ENCODE measurements at regions not wholly inside any gene's neighbourhood (a gene's known extent, or its start where the extent isn't known, plus 50 kb on each side); places are given as distances from the start of the nearest gene placed in this dataset.

DNA sequence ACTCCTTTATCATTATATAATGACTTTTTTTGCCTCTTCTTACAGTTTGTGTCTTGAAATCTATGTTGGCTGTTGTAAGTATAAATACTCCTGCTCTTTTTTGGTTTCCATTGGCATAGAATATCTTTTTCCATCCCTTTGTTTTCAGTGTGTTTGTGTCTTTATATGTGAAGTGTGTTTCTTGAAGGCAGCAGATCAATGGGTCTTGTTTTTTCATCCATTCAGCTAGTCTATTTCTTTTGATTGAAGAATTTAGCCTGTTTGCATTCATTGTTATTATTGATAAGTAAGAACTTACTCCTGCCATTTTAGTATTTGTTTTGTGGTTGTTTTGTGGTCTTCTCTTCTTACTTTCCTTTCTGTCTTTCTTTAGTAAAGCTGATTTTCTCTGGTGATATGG is 322.8 kb downstream of the PLA2G4A start:
- intact Hi-C loops (cut with DNase I, micrococcal nuclease): no loop called here
- Histone ChIP-seq H3K36me3 (ENCODE audit: insufficient read depth, low read length) (no peaks in the 10 kb centered on the region), H3K27me3 (ENCODE audit: control insufficient read depth in 1 of 2, insufficient read depth in 2 of 2, low read length in 2 of 2) (no peaks in the 10 kb centered on the region), H3K4me3 (ENCODE audit: low read length) (no peak overlapping the region), H3K4me1 (ENCODE audit: insufficient read depth, low read length) (no peaks in the 10 kb centered on the region), H3K27ac (ENCODE audit: low read depth in 1 of 2, low read length in 2 of 2) (no peak overlapping the region), H3K9me3 (ENCODE audit: control insufficient read depth in 1 of 2, insufficient read depth in 1 of 2, low read length in 2 of 2) (peaks cover 5 to 14% of the 10 kb centered on the region in 2 experiments)
- Mint-ChIP-seq H3K4me1 (ENCODE audit: low read depth) (peaks cover under 1% of the 10 kb centered on the region), H3K36me3 (ENCODE audit: low read depth) (peaks cover 8% of the 10 kb centered on the region), H3K4me3 (no peak overlapping the region), H3K27ac (no peak overlapping the region), H3K27me3 (no peaks in the 10 kb centered on the region), H3K9me3 (peaks cover 17% of the 10 kb centered on the region)
- POLR2A ChIA-PET: no interaction called here
- CTCF ChIA-PET: no interaction called here
- no peak for ATAC-seq (ENCODE audit: poor library complexity)
- no peak for DNase-seq
- TF ChIP-seq, protein P1, sequence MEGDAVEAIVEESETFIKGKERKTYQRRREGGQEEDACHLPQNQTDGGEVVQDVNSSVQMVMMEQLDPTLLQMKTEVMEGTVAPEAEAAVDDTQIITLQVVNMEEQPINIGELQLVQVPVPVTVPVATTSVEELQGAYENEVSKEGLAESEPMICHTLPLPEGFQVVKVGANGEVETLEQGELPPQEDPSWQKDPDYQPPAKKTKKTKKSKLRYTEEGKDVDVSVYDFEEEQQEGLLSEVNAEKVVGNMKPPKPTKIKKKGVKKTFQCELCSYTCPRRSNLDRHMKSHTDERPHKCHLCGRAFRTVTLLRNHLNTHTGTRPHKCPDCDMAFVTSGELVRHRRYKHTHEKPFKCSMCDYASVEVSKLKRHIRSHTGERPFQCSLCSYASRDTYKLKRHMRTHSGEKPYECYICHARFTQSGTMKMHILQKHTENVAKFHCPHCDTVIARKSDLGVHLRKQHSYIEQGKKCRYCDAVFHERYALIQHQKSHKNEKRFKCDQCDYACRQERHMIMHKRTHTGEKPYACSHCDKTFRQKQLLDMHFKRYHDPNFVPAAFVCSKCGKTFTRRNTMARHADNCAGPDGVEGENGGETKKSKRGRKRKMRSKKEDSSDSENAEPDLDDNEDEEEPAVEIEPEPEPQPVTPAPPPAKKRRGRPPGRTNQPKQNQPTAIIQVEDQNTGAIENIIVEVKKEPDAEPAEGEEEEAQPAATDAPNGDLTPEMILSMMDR (IDR thresholded peaks at IDR 0.05): no peak

DNA sequence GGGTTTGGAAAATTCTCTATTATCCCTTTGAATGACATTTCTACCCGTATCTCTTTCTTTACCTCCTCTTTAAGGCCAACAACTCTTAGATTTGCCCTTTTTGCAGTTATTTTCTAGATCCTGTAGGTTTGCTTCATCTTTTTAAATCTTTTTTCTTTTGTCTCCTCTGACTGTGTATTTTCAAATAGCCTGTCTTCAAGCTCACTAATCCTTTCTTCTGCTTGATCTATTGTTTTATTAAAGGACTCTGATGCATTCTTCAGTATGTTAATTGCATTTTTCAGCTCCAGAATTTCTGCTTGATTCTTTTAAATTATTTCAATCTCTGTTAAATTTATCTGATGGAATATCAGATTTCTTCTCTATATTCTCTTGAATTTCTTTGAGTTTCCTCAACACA is 324.3 kb downstream of the PLA2G4A start:
- DNase-seq: no peak
- H3K4me1 ChIP-seq (ENCODE audit: insufficient read depth, low read length): no peaks in the 10 kb centered on the region
- H3K4me3 ChIP-seq (ENCODE audit: low read length): no peak overlapping the region
- H3K27ac ChIP-seq (ENCODE audit: low read depth in 1 of 2, low read length in 2 of 2): no peak overlapping the region
- H3K9me3 ChIP-seq (ENCODE audit: control insufficient read depth in 1 of 2, insufficient read depth in 1 of 2, low read length in 2 of 2): peaks cover 5 to 14% of the 10 kb centered on the region in 2 experiments
- ATAC-seq (ENCODE audit: poor library complexity): no peak
- TF ChIP-seq, protein P1 (IDR thresholded peaks at IDR 0.05): no peak
- peaks cover 10% of the 10 kb centered on the region for H3K4me1 Mint-ChIP-seq (ENCODE audit: low read depth)
- no peaks in the 10 kb centered on the region for H3K36me3 ChIP-seq (ENCODE audit: insufficient read depth, low read length)
- H3K27me3 Mint-ChIP-seq: no peaks in the 10 kb centered on the region
- POLR2A ChIA-PET: no interaction called here
- no peak overlapping the region for H3K4me3 Mint-ChIP-seq
- peaks cover 8% of the 10 kb centered on the region for H3K36me3 Mint-ChIP-seq (ENCODE audit: low read depth)
- peaks cover 13% of the 10 kb centered on the region for H3K9me3 Mint-ChIP-seq
- CTCF ChIA-PET: no interaction called here
- intact Hi-C loops (cut with DNase I, micrococcal nuclease): no loop called here
- no peak overlapping the region for H3K27ac Mint-ChIP-seq
- H3K27me3 ChIP-seq (ENCODE audit: control insufficient read depth in 1 of 2, insufficient read depth in 2 of 2, low read length in 2 of 2): no peaks in the 10 kb centered on the region

DNA sequence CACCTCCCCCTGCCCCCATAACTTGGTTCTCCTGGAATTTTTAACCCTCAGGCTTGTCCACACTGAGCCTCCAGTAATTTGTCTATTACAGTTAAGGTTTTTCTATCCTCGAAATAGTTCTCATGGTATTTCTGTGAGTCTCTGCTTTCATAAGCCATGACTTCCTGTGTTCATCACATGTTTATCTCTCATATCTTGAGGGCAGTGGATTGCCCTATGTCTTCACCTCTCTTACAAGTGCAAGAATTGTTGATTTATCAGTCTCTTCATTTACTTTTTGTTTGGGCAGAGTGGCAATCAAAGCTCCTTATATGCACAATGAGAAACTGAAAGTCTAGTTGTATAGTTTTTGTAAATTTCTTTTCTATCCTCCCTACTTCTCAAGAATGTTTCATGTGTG is 328.4 kb downstream of the PLA2G4A start:
- Histone ChIP-seq H3K27me3 (ENCODE audit: control insufficient read depth in 1 of 2, insufficient read depth in 2 of 2, low read length in 2 of 2) (no peaks in the 10 kb centered on the region), H3K4me1 (ENCODE audit: insufficient read depth, low read length) (no peaks in the 10 kb centered on the region), H3K36me3 (ENCODE audit: insufficient read depth, low read length) (no peaks in the 10 kb centered on the region), H3K27ac (ENCODE audit: low read depth in 1 of 2, low read length in 2 of 2) (no peak overlapping the region), H3K4me3 (ENCODE audit: low read length) (no peak overlapping the region), H3K9me3 (ENCODE audit: control insufficient read depth in 1 of 2, insufficient read depth in 1 of 2, low read length in 2 of 2) (peaks cover 1 to 12% of the 10 kb centered on the region in 2 experiments)
- Mint-ChIP-seq H3K36me3 (ENCODE audit: low read depth) (no peaks in the 10 kb centered on the region), H3K4me3 (no peak overlapping the region), H3K27me3 (no peaks in the 10 kb centered on the region), H3K9me3 (peaks cover 4% of the 10 kb centered on the region), H3K27ac (peak overlapping the region; percentile 14), H3K4me1 (ENCODE audit: low read depth) (peaks cover 10% of the 10 kb centered on the region)
- TF ChIP-seq, protein P1 (IDR thresholded peaks at IDR 0.05): no peak
- ATAC-seq (ENCODE audit: poor library complexity) (no peak), DNase-seq (peak in 1 of 14 experiments; percentile 25)
- ChIA-PET POLR2A (no interaction called here), CTCF (no interaction called here)
- intact Hi-C loops (cut with DNase I, micrococcal nuclease): no loop called here
